Endothelial cell of umbilical vein (primary cell): ENCODE measurements at regions not wholly inside any gene's neighbourhood (a gene's known extent, or its start where the extent isn't known, plus 50 kb on each side); places are given as distances from the start of the nearest gene placed in this dataset.

Experiments
- BruUV-seq: library from RNA; stranded (reverse); fragments of 400-500 nt; replicated peaks from 2 replicates; lab custom pipeline; 2021; lab: Mats Ljungman, UMichigan
- CTCF ChIA-PET: fragments of 300-600, 350-600 bp; sonication (Branson Sonifier 250); formaldehyde crosslinking; loops from one replicate; lab custom pipeline; 2021; ENCODE audit warnings: antibody characterized with exemption, inconsistent platforms; lab: Charles Lee
- POLR2A ChIA-PET: fragments of 300-600, 350-600 bp; sonication (Branson Sonifier 250); formaldehyde crosslinking; loops from one replicate; lab custom pipeline; 2021; ENCODE audit warnings: antibody characterized with exemption, inconsistent platforms; lab: Charles Lee
- DNase-seq: peaks from one replicate; pipeline ENCODE4 v3.0.0-alpha.2; 2011; ENCODE audit warnings: low read depth, low spot score
- FAIRE-seq: peaks from 2 replicates; lab custom pipeline; 2011; peaks lifted over from hg19 to GRCh38; lab: Jason Lieb, UNC
- H2AFZ ChIP-seq: 2 replicates; pipeline ENCODE4 v1.6.0; 2012; ENCODE audit warnings: low read depth, low read length, control low read depth, inconsistent platforms
- H3K27ac ChIP-seq: 2 replicates; pipeline ENCODE4 v1.5.1; 2011; ENCODE audit warnings: low read depth, mild to moderate bottlenecking, control low read depth, low read length, moderate library complexity; ENCODE audit not compliant: insufficient read depth
- H3K27me3 ChIP-seq, 2 experiments: 2 replicates each; pipeline versions ENCODE4 v1.6.0 to v1.6.1; 2011; ENCODE audit warnings: low read length in 2 of 2, mixed read lengths in 1 of 2; ENCODE audit not compliant: control insufficient read depth in 2 of 2, insufficient read depth in 2 of 2
- H3K36me3 ChIP-seq, 2 experiments: 2 replicates in 1 of 2; 3 replicates in 1 of 2; pipeline ENCODE4 v1.5.1; 2011; ENCODE audit warnings: low read length in 2 of 2, mild to moderate bottlenecking in 1 of 2, moderate library complexity in 1 of 2; ENCODE audit not compliant: control insufficient read depth in 2 of 2, insufficient read depth in 2 of 2; ENCODE audit errors: extremely low read depth in 1 of 2
- H3K4me1 ChIP-seq: 3 replicates; pipeline ENCODE4 v1.5.1; 2011; ENCODE audit warnings: mild to moderate bottlenecking, low read length; ENCODE audit not compliant: control insufficient read depth, insufficient read depth; ENCODE audit errors: extremely low read depth
- H3K4me2 ChIP-seq: 2 replicates; pipeline ENCODE4 v1.6.1; 2011; ENCODE audit warnings: low read length, control low read depth, mixed read lengths; ENCODE audit not compliant: insufficient read depth
- H3K4me3 ChIP-seq, 3 experiments: fragments of 200-600 bp in 1 of 3; sonication (generic), shearing (Covaris generic) in 1 of 3; replicated peaks in 1 of 3; 2 replicates each; pipeline ENCODE4 v1.5.1; 2011 to 2016; ENCODE audit warnings: control low read depth in 3 of 3, low read length in 3 of 3, mild to moderate bottlenecking in 2 of 3, inconsistent platforms in 1 of 3, low read depth in 1 of 3, moderate library complexity in 1 of 3; ENCODE audit not compliant: insufficient read depth in 1 of 3
- H3K79me2 ChIP-seq: 2 replicates; pipeline ENCODE4 v1.6.0; 2012; ENCODE audit warnings: low read length, inconsistent platforms; ENCODE audit not compliant: control insufficient read depth, insufficient read depth
- H3K9ac ChIP-seq: replicated peaks from 2 replicates; pipeline ENCODE3; 2011; ENCODE audit warnings: low read length, control low read depth; ENCODE audit not compliant: insufficient read depth; ENCODE audit errors: extremely low read depth
- H3K9me1 ChIP-seq: replicated peaks from 3 replicates; pipeline ENCODE4 v1.6.0; 2011; ENCODE audit warnings: mild to moderate bottlenecking, low read length; ENCODE audit not compliant: control insufficient read depth, insufficient read depth; ENCODE audit errors: extremely low read depth
- H3K9me3 ChIP-seq: replicated peaks from 2 replicates; pipeline ENCODE4 v1.5.1; 2012; ENCODE audit warnings: low read length, inconsistent platforms; ENCODE audit not compliant: control insufficient read depth, insufficient read depth
- H4K20me1 ChIP-seq: replicated peaks from 2 replicates; pipeline ENCODE3; 2011; ENCODE audit warnings: mild to moderate bottlenecking, low read length; ENCODE audit not compliant: control insufficient read depth, insufficient read depth; ENCODE audit errors: extremely low read depth
- EZH2 ChIP-seq: IDR thresholded peaks from 2 replicates; pipeline ENCODE4 v1.6.1; 2012; ENCODE audit warnings: borderline replicate concordance, low read depth, mild to moderate bottlenecking, moderate library complexity, low read length, inconsistent platforms; ENCODE audit not compliant: severe bottlenecking
- FOS ChIP-seq: IDR thresholded peaks from 2 replicates; pipeline ENCODE4 v1.6.1; 2011; ENCODE audit warnings: mild to moderate bottlenecking, low read length, moderate library complexity, borderline replicate concordance; ENCODE audit not compliant: insufficient read depth
- GATA2 ChIP-seq: IDR thresholded peaks from 2 replicates; pipeline ENCODE4 v1.7.0; 2011; ENCODE audit warnings: low read depth, mild to moderate bottlenecking, moderate library complexity, mixed read lengths, low read length; ENCODE audit not compliant: insufficient read length, insufficient read depth
- JUN ChIP-seq: IDR thresholded peaks from 2 replicates; pipeline ENCODE4 v1.6.1; 2011; ENCODE audit warnings: borderline replicate concordance, low read depth; ENCODE audit not compliant: insufficient read length, insufficient read depth
- MYC ChIP-seq: IDR thresholded peaks from one replicate; pipeline ENCODE4 v1.6.1; 2011; ENCODE audit warnings: mild to moderate bottlenecking, low read depth, low read length
- POLR2A ChIP-seq: IDR thresholded peaks from 2 replicates; pipeline ENCODE4 v1.6.1; 2012; ENCODE audit warnings: low read depth, mild to moderate bottlenecking, control low read depth, low read length
- POLR2AphosphoS5 ChIP-seq: IDR thresholded peaks from 2 replicates; pipeline ENCODE4 v1.6.1; 2012; ENCODE audit warnings: low read depth, mild to moderate bottlenecking, control low read depth, low read length, moderate library complexity; ENCODE audit not compliant: insufficient read depth
- dilution Hi-C: fragments of 300-500 bp; cut with MboI; formaldehyde crosslinking; loops from one replicate; pipeline ENCODE4 v1.15.0; 2019; ENCODE audit warnings: low sequenced_read_pairs; ENCODE audit not compliant: extremely low pct_ligation_motif_present
- intact Hi-C: fragments of 100-400 bp; cut with micrococcal nuclease; formaldehyde crosslinking; loops from one replicate; pipeline ENCODE4 v1.10.0; 2022
- TF ChIP-seq, protein P1 (sequence below): IDR thresholded peaks from 2 replicates; pipeline ENCODE4 v1.6.1; 2011; ENCODE audit not compliant: insufficient read depth, insufficient read length
- TF ChIP-seq, protein P2 (sequence below), 2 donors: IDR thresholded peaks; 1 replicate in 1 of 2; 2 replicates in 1 of 2; pipeline ENCODE4 v1.5.1; 2011; ENCODE audit warnings: low read length in 2 of 2, mild to moderate bottlenecking in 2 of 2, moderate library complexity in 2 of 2, control low read depth in 1 of 2, inconsistent platforms in 1 of 2, low read depth in 1 of 2; ENCODE audit not compliant: insufficient read depth in 1 of 2; ENCODE audit errors: extremely low read depth in 1 of 2

DNA sequence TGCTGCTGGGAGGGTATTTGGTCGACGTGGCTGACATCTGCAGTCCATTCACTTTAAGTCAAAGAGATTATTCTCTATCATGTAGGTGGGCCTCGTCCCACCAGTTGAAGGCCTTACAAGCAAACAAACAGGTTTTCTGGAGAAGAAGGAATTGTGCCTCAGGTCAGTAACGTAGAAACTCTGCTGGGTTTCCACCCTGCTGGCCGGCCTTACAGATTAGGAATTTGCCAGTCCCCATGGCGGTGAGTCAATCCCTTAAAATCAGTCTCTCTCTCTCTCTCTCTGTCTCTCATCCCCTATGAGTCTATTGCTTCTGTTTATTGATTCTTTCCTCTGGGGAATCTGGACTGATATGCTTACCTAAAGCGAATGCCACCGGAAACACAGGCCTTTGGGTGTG, 75.4 kb upstream of the FGF3 start:
- intact Hi-C loops (no loop called here), dilution Hi-C loops (no loop called here)
- H3K79me2 ChIP-seq = no peaks in the 10 kb centered on the region
- ChIA-PET POLR2A (interaction anchor here (0.6 kb wide), 1 partner anchor 1251 kb away, joined by 3 read pairs; no protein-coding TSS in a partner anchor), CTCF (interaction anchor here (1.6 kb wide), 1 partner anchor 15 kb away, joined by 3 read pairs; no protein-coding TSS in a partner anchor)
- no peaks in the 10 kb centered on the region for H3K9me1 ChIP-seq
- no peak overlapping the region for H3K4me2 ChIP-seq
- no peaks in the 10 kb centered on the region for H3K9me3 ChIP-seq
- FAIRE-seq (no peak), DNase-seq (no peak)
- no peaks in the 10 kb centered on the region for H3K36me3 ChIP-seq
- no peaks in the 10 kb centered on the region for H4K20me1 ChIP-seq
- H2AFZ ChIP-seq = no peak overlapping the region
- no peaks in the 10 kb centered on the region for H3K4me1 ChIP-seq
- no peak overlapping the region for H3K4me3 ChIP-seq
- no TSS peak for BruUV-seq
- H3K27me3 ChIP-seq = peaks cover 30 to 50% of the 10 kb centered on the region in 2 experiments
- TF ChIP-seq POLR2AphosphoS5 = no peak
- TF ChIP-seq JUN = no peak
- no peak for TF ChIP-seq GATA2
- no peak for TF ChIP-seq FOS
- TF ChIP-seq, protein P1, sequence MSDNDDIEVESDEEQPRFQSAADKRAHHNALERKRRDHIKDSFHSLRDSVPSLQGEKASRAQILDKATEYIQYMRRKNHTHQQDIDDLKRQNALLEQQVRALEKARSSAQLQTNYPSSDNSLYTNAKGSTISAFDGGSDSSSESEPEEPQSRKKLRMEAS = no peak
- TF ChIP-seq EZH2 = no peak
- no peak for TF ChIP-seq POLR2A
- TF ChIP-seq, protein P2, sequence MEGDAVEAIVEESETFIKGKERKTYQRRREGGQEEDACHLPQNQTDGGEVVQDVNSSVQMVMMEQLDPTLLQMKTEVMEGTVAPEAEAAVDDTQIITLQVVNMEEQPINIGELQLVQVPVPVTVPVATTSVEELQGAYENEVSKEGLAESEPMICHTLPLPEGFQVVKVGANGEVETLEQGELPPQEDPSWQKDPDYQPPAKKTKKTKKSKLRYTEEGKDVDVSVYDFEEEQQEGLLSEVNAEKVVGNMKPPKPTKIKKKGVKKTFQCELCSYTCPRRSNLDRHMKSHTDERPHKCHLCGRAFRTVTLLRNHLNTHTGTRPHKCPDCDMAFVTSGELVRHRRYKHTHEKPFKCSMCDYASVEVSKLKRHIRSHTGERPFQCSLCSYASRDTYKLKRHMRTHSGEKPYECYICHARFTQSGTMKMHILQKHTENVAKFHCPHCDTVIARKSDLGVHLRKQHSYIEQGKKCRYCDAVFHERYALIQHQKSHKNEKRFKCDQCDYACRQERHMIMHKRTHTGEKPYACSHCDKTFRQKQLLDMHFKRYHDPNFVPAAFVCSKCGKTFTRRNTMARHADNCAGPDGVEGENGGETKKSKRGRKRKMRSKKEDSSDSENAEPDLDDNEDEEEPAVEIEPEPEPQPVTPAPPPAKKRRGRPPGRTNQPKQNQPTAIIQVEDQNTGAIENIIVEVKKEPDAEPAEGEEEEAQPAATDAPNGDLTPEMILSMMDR (IDR thresholded peaks at IDR 0.05; ENCODE audit: extremely low read depth in 1 of 2, insufficient read depth in 1 of 2, low read depth in 1 of 2, low read length in 2 of 2) = no peak
- TF ChIP-seq MYC = no peak
- no peak overlapping the region for H3K9ac ChIP-seq
- no peak overlapping the region for H3K27ac ChIP-seq
